GM23338 (cell line): ENCODE measurements at regions not wholly inside any gene's neighbourhood (a gene's known extent, or its start where the extent isn't known, plus 50 kb on each side); places are given as distances from the start of the nearest gene placed in this dataset.

Experiments used
- ATAC-seq: fragments of 200-7000 bp; cut with Tn5 transposase; 3 replicates; pipeline ENCODE4 v1.9.1; 2020
- DNase-seq: peaks from one replicate; pipeline ENCODE4 v3.0.0-alpha.2; 2015; ENCODE audit warnings: low spot score
- H2AFZ ChIP-seq: fragments of 200-600 bp; sonication (generic); 2 replicates; pipeline ENCODE4 v1.8.0; 2016; ENCODE audit warnings: antibody characterized with exemption, mild to moderate bottlenecking, moderate library complexity
- H3F3A ChIP-seq: fragments of 200-600 bp; sonication (generic); replicated peaks from 2 replicates; pipeline ENCODE4 v1.8.0; 2017; ENCODE audit warnings: antibody characterized with exemption, mixed run types, low read depth
- H3K27ac ChIP-seq: fragments of 200-600 bp; sonication (generic); 2 replicates; pipeline ENCODE4 v1.6.1; 2016; ENCODE audit warnings: low read depth
- H3K27me3 ChIP-seq: fragments of 200-600 bp; sonication (generic); 2 replicates; pipeline ENCODE4 v1.8.0; 2016; ENCODE audit warnings: mild to moderate bottlenecking, mixed run types, moderate library complexity; ENCODE audit not compliant: insufficient read depth
- H3K36me3 ChIP-seq: fragments of 200-600 bp; sonication (generic); 2 replicates; pipeline ENCODE4 v1.8.0; 2016; ENCODE audit warnings: mild to moderate bottlenecking; ENCODE audit not compliant: insufficient read depth
- H3K4me1 ChIP-seq: fragments of 200-600 bp; sonication (generic); 2 replicates; pipeline ENCODE4 v1.8.0; 2016; ENCODE audit warnings: mild to moderate bottlenecking, moderate library complexity; ENCODE audit not compliant: insufficient read depth
- H3K4me2 ChIP-seq: fragments of 200-600 bp; sonication (generic); 2 replicates; pipeline ENCODE4 v1.7.1; 2017; ENCODE audit warnings: mixed run types
- H3K4me3 ChIP-seq: fragments of 200-600 bp; sonication (generic); 2 replicates; pipeline ENCODE4 v1.6.1; 2016; ENCODE audit warnings: mixed run types
- H3K79me2 ChIP-seq: fragments of 200-600 bp; sonication (generic); replicated peaks from 2 replicates; pipeline ENCODE4 v1.8.0; 2017; ENCODE audit warnings: mild to moderate bottlenecking; ENCODE audit not compliant: insufficient read depth
- H3K9me2 ChIP-seq: fragments of 200-600 bp; sonication (generic); 2 replicates; pipeline ENCODE4 v1.8.0; 2017; ENCODE audit not compliant: insufficient read depth
- H4K20me1 ChIP-seq: fragments of 200-600 bp; sonication (generic); replicated peaks from 2 replicates; pipeline ENCODE4 v1.8.0; 2017; ENCODE audit warnings: mild to moderate bottlenecking; ENCODE audit not compliant: insufficient read depth
- H3K27ac Mint-ChIP-seq: 2 replicates; pipeline ENCODE4 v1.8.0; 2020; ENCODE audit warnings: inconsistent platforms, mild to moderate bottlenecking, moderate library complexity, mixed read lengths
- H3K27me3 Mint-ChIP-seq: 3 replicates; pipeline ENCODE4 v1.8.0; 2022; ENCODE audit warnings: low read depth, mild to moderate bottlenecking, moderate library complexity, mixed read lengths, inconsistent platforms; ENCODE audit not compliant: insufficient read depth, poor library complexity
- H3K36me3 Mint-ChIP-seq: 3 replicates; pipeline ENCODE4 v1.8.0; 2021; ENCODE audit warnings: low read depth, mild to moderate bottlenecking, inconsistent platforms, moderate library complexity, mixed read lengths
- H3K4me1 Mint-ChIP-seq: 3 replicates; pipeline ENCODE4 v1.8.0; 2020; ENCODE audit warnings: mild to moderate bottlenecking, inconsistent platforms, mixed read lengths
- H3K4me3 Mint-ChIP-seq: 3 replicates; pipeline ENCODE4 v1.8.0; 2021; ENCODE audit warnings: moderate library complexity, mild to moderate bottlenecking, inconsistent platforms, mixed read lengths
- H3K9me3 Mint-ChIP-seq: 3 replicates; pipeline ENCODE4 v1.8.0; 2020; ENCODE audit warnings: moderate library complexity, mild to moderate bottlenecking, inconsistent platforms, mixed read lengths
- CTCF ChIP-seq, 2 experiments: fragments of 200-600 bp in 1 of 2; sonication (generic) in 1 of 2; conservative IDR thresholded peaks; 2 replicates each; pipeline versions ENCODE4 v1.5.1 to v1.6.1; 2016 to 2017; ENCODE audit warnings: antibody characterized with exemption in 2 of 2, low read depth in 2 of 2, mild to moderate bottlenecking in 2 of 2, moderate library complexity in 1 of 2
- ETS1 ChIP-seq: IDR thresholded peaks from 2 replicates; pipeline ENCODE4 v1.6.1; 2016; ENCODE audit warnings: antibody characterized with exemption
- EZH2 ChIP-seq: fragments of 200-600 bp; sonication (generic); IDR thresholded peaks from one replicate; pipeline ENCODE4 v1.8.0; 2017; ENCODE audit warnings: antibody characterized with exemption, mild to moderate bottlenecking, low read depth; ENCODE audit not compliant: unreplicated experiment
- EZH2phosphoT487 ChIP-seq: fragments of 200-600 bp; sonication (generic); IDR thresholded peaks from one replicate; pipeline ENCODE4 v1.8.1; 2018; ENCODE audit warnings: antibody characterized with exemption; ENCODE audit not compliant: unreplicated experiment
- NANOG ChIP-seq: IDR thresholded peaks from 2 replicates; pipeline ENCODE4 v1.6.1; 2016; ENCODE audit warnings: antibody characterized with exemption, borderline replicate concordance
- POLR2AphosphoS5 ChIP-seq: IDR thresholded peaks from 2 replicates; pipeline ENCODE4 v1.6.1; 2016; ENCODE audit warnings: antibody characterized with exemption, low read depth
- REST ChIP-seq: IDR thresholded peaks from one replicate; pipeline ENCODE4 v1.6.1; 2018; ENCODE audit warnings: antibody characterized with exemption; ENCODE audit not compliant: unreplicated experiment
- ZNF114 ChIP-seq: fragments of 250-450 bp; sonication (Bioruptor Pico); IDR thresholded peaks from 2 replicates; pipeline ENCODE4 v1.5.0; 2020; ENCODE audit warnings: mild to moderate bottlenecking, moderate library complexity

GRCh38 chr12:131380965-131381705, 329.8 kb upstream of the SFSWAP start (continued):
- no peak for TF ChIP-seq REST
- no peak for TF ChIP-seq NANOG
- TF ChIP-seq ETS1: no peak
- no peak for TF ChIP-seq EZH2phosphoT487
- no peak for TF ChIP-seq POLR2AphosphoS5
- no peak for TF ChIP-seq CTCF (conservative IDR thresholded peaks at IDR 0.05; ENCODE audit: low read depth in 2 of 2)

- Histone ChIP-seq H3K27me3 (no peaks in the 10 kb centered on the region), H3K79me2 (no peaks in the 10 kb centered on the region), H3F3A (no peaks in the 10 kb centered on the region), H2AFZ (no peak overlapping the region), H3K4me2 (no peak overlapping the region), H3K9me2 (no peaks in the 10 kb centered on the region), H3K27ac (no peak overlapping the region), H4K20me1 (no peaks in the 10 kb centered on the region), H3K4me1 (peaks cover 7% of the 10 kb centered on the region), H3K36me3 (no peaks in the 10 kb centered on the region), H3K4me3 (no peak overlapping the region)
- peaks cover 20% of the 10 kb centered on the region for H3K4me1 Mint-ChIP-seq
- H3K9me3 Mint-ChIP-seq: no peaks in the 10 kb centered on the region
- no peak overlapping the region for H3K27ac Mint-ChIP-seq
- H3K36me3 Mint-ChIP-seq: no peaks in the 10 kb centered on the region
- ATAC-seq (no peak), DNase-seq (no peak)
- H3K4me3 Mint-ChIP-seq: no peak overlapping the region
- H3K27me3 Mint-ChIP-seq: peaks cover 11% of the 10 kb centered on the region
- no peak for TF ChIP-seq REST
- no peak for TF ChIP-seq ZNF114 (CRISPR knock-in tag)
- no peak for TF ChIP-seq EZH2
Observed at GRCh38 chr12:131381716-131382430, 329.0 kb upstream of the SFSWAP start.
